ENCODE measurements at regions not wholly inside any gene's neighbourhood (a gene's known extent, or its start where the extent isn't known, plus 50 kb on each side); places are given as distances from the start of the nearest gene placed in this dataset.

GRCh38 chr3:150059729-150060128 lies 89.0 kb upstream of the PFN2 start:
- Histone ChIP-seq H4K20me1 (ENCODE audit: control insufficient read depth, extremely low read depth, insufficient read depth, low read length) (no peaks in the 10 kb centered on the region), H3K36me3 (ENCODE audit: control insufficient read depth in 2 of 2, extremely low read depth in 1 of 2, insufficient read depth in 2 of 2, low read length in 2 of 2) (no peaks in the 10 kb centered on the region), H3K4me1 (ENCODE audit: control insufficient read depth, extremely low read depth, insufficient read depth, low read length) (peaks cover 10% of the 10 kb centered on the region), H3K79me2 (ENCODE audit: control insufficient read depth, insufficient read depth, low read length) (no peaks in the 10 kb centered on the region), H3K4me3 (ENCODE audit: control insufficient read depth in 2 of 3, extremely low read depth in 1 of 3, insufficient read depth in 2 of 3, low read depth in 1 of 3, low read length in 3 of 3) (no peak overlapping the region), H3K9me3 (ENCODE audit: control insufficient read depth, low read depth, low read length) (no peaks in the 10 kb centered on the region), H2AFZ (ENCODE audit: control insufficient read depth, low read length) (no peak overlapping the region), H3K27me3 (ENCODE audit: control insufficient read depth, extremely low read depth, insufficient read depth, low read length) (no peaks in the 10 kb centered on the region), H3K9me1 (ENCODE audit: control insufficient read depth, extremely low read depth, insufficient read depth, low read length) (no peaks in the 10 kb centered on the region), H3K9ac (ENCODE audit: control insufficient read depth, extremely low read depth, insufficient read depth, low read length) (no peak overlapping the region), H3K4me2 (ENCODE audit: control insufficient read depth, extremely low read depth, insufficient read depth, low read depth, low read length) (no peak overlapping the region), H3K27ac (ENCODE audit: control insufficient read depth, insufficient read depth, low read length) (no peak overlapping the region)
- FAIRE-seq, result no peak
- TF ChIP-seq CTCF (optimal IDR thresholded peaks at IDR 0.05 in 1 of 3, IDR thresholded peaks at IDR 0.05 in 1 of 3, conservative IDR thresholded peaks at IDR 0.05 in 1 of 3; ENCODE audit: extremely low read depth in 1 of 3, insufficient read depth in 2 of 3, low read length in 3 of 3), result no peak
- no peak for TF ChIP-seq EZH2 (IDR thresholded peaks at IDR 0.05; ENCODE audit: low read length)
- DNase-seq (ENCODE audit: low read depth, low spot score), result no peak
- dilution Hi-C loops (cut with MboI; ENCODE audit: extremely low pct_ligation_motif_present, low sequenced_read_pairs), result no loop called here

- H3K4me1 ChIP-seq (ENCODE audit: control insufficient read depth, extremely low read depth, insufficient read depth, low read length), result peaks cover 10% of the 10 kb centered on the region
- no peaks in the 10 kb centered on the region for H3K79me2 ChIP-seq (ENCODE audit: control insufficient read depth, insufficient read depth, low read length)
- no peaks in the 10 kb centered on the region for H3K9me3 ChIP-seq (ENCODE audit: control insufficient read depth, low read depth, low read length)
- no peak overlapping the region for H3K4me3 ChIP-seq (ENCODE audit: control insufficient read depth in 2 of 3, extremely low read depth in 1 of 3, insufficient read depth in 2 of 3, low read depth in 1 of 3, low read length in 3 of 3)
- no peaks in the 10 kb centered on the region for H3K27me3 ChIP-seq (ENCODE audit: control insufficient read depth, extremely low read depth, insufficient read depth, low read length)
- no peak overlapping the region for H3K27ac ChIP-seq (ENCODE audit: control insufficient read depth, insufficient read depth, low read length)
- H3K9ac ChIP-seq (ENCODE audit: control insufficient read depth, extremely low read depth, insufficient read depth, low read length), result no peak overlapping the region
- no peaks in the 10 kb centered on the region for H3K9me1 ChIP-seq (ENCODE audit: control insufficient read depth, extremely low read depth, insufficient read depth, low read length)
- H3K4me2 ChIP-seq (ENCODE audit: control insufficient read depth, extremely low read depth, insufficient read depth, low read depth, low read length), result no peak overlapping the region
- TF ChIP-seq CTCF (optimal IDR thresholded peaks at IDR 0.05 in 1 of 3, IDR thresholded peaks at IDR 0.05 in 1 of 3, conservative IDR thresholded peaks at IDR 0.05 in 1 of 3; ENCODE audit: extremely low read depth in 1 of 3, insufficient read depth in 2 of 3, low read length in 3 of 3), result no peak
- TF ChIP-seq EZH2 (IDR thresholded peaks at IDR 0.05; ENCODE audit: low read length), result no peak
- H2AFZ ChIP-seq (ENCODE audit: control insufficient read depth, low read length), result no peak overlapping the region
- FAIRE-seq (no peak), DNase-seq (ENCODE audit: low read depth, low spot score) (no peak)
- no peaks in the 10 kb centered on the region for H3K36me3 ChIP-seq (ENCODE audit: control insufficient read depth in 2 of 2, extremely low read depth in 1 of 2, insufficient read depth in 2 of 2, low read length in 2 of 2)
- H4K20me1 ChIP-seq (ENCODE audit: control insufficient read depth, extremely low read depth, insufficient read depth, low read length), result no peaks in the 10 kb centered on the region
- dilution Hi-C loops (cut with MboI; ENCODE audit: extremely low pct_ligation_motif_present, low sequenced_read_pairs), result no loop called here
These were observed 88.5 kb upstream of the PFN2 start for GRCh38 chr3:150059241-150059640.
